Skeletal muscle tissue (tissue), 3 donors: ENCODE measurements at regions not wholly inside any gene's neighbourhood (a gene's known extent, or its start where the extent isn't known, plus 50 kb on each side); places are given as distances from the start of the nearest gene placed in this dataset.
A peak's percentile ranks its signal among the peaks of the same experiment; 100 is the strongest.

Source experiments
- H3K27ac ChIP-seq: one replicate; pipeline ENCODE4 v1.7.0; 2013; ENCODE audit warnings: mild to moderate bottlenecking, low read depth, low read length, inconsistent platforms
- H3K27me3 ChIP-seq, 3 donors: one replicate each; pipeline ENCODE4 v1.7.0; 2013; ENCODE audit warnings: low read length in 3 of 3; ENCODE audit not compliant: control insufficient read depth in 3 of 3, insufficient read depth in 3 of 3
- H3K36me3 ChIP-seq, 3 donors: one replicate each; pipeline ENCODE4 v1.7.0; 2013; ENCODE audit warnings: low read length in 3 of 3; ENCODE audit not compliant: control insufficient read depth in 3 of 3, insufficient read depth in 3 of 3
- H3K4me1 ChIP-seq, 3 donors: one replicate each; pipeline ENCODE4 v1.7.0; 2013; ENCODE audit warnings: low read length in 3 of 3, mild to moderate bottlenecking in 3 of 3; ENCODE audit not compliant: control insufficient read depth in 3 of 3, insufficient read depth in 3 of 3
- H3K4me3 ChIP-seq, 3 donors: one replicate each; pipeline ENCODE4 v1.7.0; 2013; ENCODE audit warnings: low read length in 3 of 3
- H3K9ac ChIP-seq, 3 donors: one replicate each; pipeline ENCODE4 v1.7.0; 2013; ENCODE audit warnings: low read length in 3 of 3, mild to moderate bottlenecking in 3 of 3, moderate library complexity in 2 of 3, low read depth in 1 of 3
- H3K9me3 ChIP-seq, 3 donors: one replicate each; pipeline ENCODE4 v1.7.0; 2013; ENCODE audit warnings: low read length in 3 of 3; ENCODE audit not compliant: control insufficient read depth in 3 of 3
- donor health status: Osteomylitis.

GRCh38 chr7:18290865-18291264 is 204.7 kb upstream of the HDAC9 start:
- peak overlapping the region in 1 of 3 donors; percentile 10 for H3K4me3 ChIP-seq
- no peak overlapping the region for H3K9ac ChIP-seq
- no peaks in the 10 kb centered on the region for H3K27me3 ChIP-seq
- H3K9me3 ChIP-seq = no peaks in the 10 kb centered on the region
- no peaks in the 10 kb centered on the region for H3K4me1 ChIP-seq
- H3K27ac ChIP-seq = no peak overlapping the region
- H3K36me3 ChIP-seq = no peaks in the 10 kb centered on the region

DNA sequence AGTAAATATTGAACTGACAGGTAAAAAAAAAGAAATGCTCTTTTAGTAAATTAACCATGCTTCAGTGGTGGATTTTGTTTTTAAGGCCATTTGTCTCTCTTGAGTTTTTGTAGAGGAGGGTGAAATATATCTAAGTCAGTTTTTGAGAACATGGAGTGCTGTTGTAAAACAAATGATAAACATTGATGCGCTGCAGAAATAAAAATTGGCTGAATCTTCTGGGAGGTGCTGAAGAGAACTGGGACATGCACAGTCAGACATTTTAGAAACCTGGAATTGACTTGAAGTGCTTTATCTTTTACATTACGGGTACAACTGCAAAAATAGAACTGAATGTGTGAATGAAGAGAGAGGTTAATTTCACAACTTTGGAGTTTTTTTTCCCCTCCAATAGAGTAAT is 203.0 kb upstream of the HDAC9 start:
- Histone ChIP-seq H3K27me3 (no peaks in the 10 kb centered on the region), H3K9ac (no peak overlapping the region), H3K27ac (no peak overlapping the region), H3K36me3 (no peaks in the 10 kb centered on the region), H3K4me3 (no peak overlapping the region), H3K4me1 (no peaks in the 10 kb centered on the region), H3K9me3 (no peaks in the 10 kb centered on the region)

DNA sequence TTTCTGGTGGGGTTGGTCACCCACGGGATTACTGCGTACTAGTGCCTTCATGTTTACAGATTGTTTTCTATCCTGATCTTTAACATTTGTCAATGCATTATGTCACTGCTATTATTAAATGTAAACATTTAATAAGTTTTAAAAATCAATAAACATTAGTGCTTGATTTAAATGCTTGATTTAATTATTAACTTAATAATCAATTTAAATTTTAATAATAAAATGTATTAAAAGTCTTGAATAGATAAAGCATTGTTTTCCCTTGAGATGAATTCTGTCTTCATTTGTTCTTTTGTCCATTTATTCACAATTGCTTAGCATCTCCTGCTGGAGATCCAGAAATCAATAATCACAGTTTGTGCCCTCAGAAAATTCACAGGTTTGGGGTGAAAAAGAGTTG is 201.8 kb upstream of the HDAC9 start:
- Histone ChIP-seq H3K27me3 (no peaks in the 10 kb centered on the region), H3K27ac (no peak overlapping the region), H3K4me3 (no peak overlapping the region), H3K4me1 (no peaks in the 10 kb centered on the region), H3K9ac (no peak overlapping the region), H3K36me3 (no peaks in the 10 kb centered on the region), H3K9me3 (no peaks in the 10 kb centered on the region)

DNA sequence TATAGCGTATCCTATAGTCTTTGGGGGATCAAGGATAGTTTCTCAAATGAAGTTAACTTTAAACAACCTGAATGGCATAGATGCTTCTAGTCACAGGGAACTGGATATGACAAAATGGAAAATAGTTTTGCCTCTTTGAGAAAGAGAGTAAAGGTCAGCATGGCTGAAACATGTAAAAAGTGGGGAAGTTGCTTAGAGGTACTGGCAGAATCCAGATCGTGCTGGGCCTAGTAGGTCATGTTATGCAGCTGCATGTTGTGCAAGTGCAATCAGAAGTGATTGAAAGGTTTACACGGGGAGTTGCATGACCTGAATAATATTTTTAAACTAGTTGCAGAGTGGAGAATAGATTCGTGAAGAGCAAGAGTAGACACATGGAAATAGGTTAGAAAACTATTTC is 201.1 kb upstream of the HDAC9 start:
- H3K4me1 ChIP-seq = no peaks in the 10 kb centered on the region
- no peak overlapping the region for H3K4me3 ChIP-seq
- no peaks in the 10 kb centered on the region for H3K9me3 ChIP-seq

GRCh38 chr7:18295781-18296423 is 199.6 kb upstream of the HDAC9 start:
- Histone ChIP-seq H3K36me3 (no peaks in the 10 kb centered on the region), H3K4me3 (no peak overlapping the region), H3K9me3 (no peaks in the 10 kb centered on the region), H3K27ac (no peak overlapping the region), H3K4me1 (no peaks in the 10 kb centered on the region), H3K27me3 (no peaks in the 10 kb centered on the region), H3K9ac (no peak overlapping the region)

More for the DNA sequence above, 201.1 kb upstream of the HDAC9 start:
- H3K27me3 ChIP-seq = no peaks in the 10 kb centered on the region
- no peaks in the 10 kb centered on the region for H3K36me3 ChIP-seq
- H3K27ac ChIP-seq = no peak overlapping the region
- no peak overlapping the region for H3K9ac ChIP-seq

- Histone ChIP-seq H3K4me3 (no peak overlapping the region), H3K9ac (no peak overlapping the region), H3K9me3 (no peaks in the 10 kb centered on the region), H3K4me1 (no peaks in the 10 kb centered on the region), H3K27ac (no peak overlapping the region), H3K36me3 (no peaks in the 10 kb centered on the region), H3K27me3 (no peaks in the 10 kb centered on the region)
Measured at GRCh38 chr7:18302097-18302496, 193.5 kb upstream of the HDAC9 start.

DNA sequence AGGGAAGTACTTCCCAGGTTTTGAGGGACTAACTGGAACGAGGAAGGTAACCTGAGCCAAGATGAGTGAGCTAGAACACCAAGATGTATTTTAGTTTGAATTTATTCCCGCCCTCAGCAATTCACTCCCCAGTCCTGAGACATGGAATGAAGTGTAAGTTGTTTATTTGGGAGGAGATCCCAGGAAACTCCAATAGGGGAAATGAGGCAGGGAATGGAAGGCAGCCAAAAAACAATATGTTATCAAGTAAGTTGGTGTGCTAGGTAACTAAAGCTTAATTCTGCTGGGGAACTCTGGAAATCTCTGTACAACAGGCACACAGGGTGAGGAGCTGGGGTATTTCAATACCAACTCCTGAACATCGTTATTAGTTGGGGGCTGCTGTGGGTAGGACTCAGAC is 189.7 kb upstream of the HDAC9 start:
- Histone ChIP-seq H3K9me3 (no peaks in the 10 kb centered on the region), H3K9ac (no peak overlapping the region), H3K36me3 (no peaks in the 10 kb centered on the region), H3K27ac (no peak overlapping the region), H3K4me1 (no peaks in the 10 kb centered on the region), H3K4me3 (no peak overlapping the region), H3K27me3 (no peaks in the 10 kb centered on the region)

DNA sequence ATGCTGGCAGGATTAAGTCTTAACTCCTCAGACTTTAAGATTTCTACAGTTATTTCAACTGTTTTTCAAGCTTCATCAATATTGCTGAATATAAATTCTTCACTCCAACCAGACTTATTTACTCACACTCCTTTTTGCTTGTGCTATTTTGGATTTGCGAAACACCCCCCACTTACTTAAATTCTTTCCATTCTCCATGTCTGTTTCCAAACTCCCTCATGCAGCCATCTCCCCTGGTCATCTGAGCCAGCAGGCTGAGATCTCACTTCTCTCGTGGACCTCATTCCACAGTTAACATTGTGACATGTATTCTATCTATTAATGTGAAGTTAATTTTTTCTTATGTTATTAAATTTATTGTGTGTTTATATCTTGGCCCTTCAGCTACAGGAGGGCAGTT is 188.9 kb upstream of the HDAC9 start:
- H3K27ac ChIP-seq = no peak overlapping the region
- no peaks in the 10 kb centered on the region for H3K4me1 ChIP-seq
- H3K4me3 ChIP-seq = no peak overlapping the region
- H3K9ac ChIP-seq = no peak overlapping the region
- no peaks in the 10 kb centered on the region for H3K36me3 ChIP-seq
- H3K27me3 ChIP-seq = no peaks in the 10 kb centered on the region
- no peaks in the 10 kb centered on the region for H3K9me3 ChIP-seq

- H3K27ac ChIP-seq = no peak overlapping the region
- H3K36me3 ChIP-seq = no peaks in the 10 kb centered on the region
- H3K4me1 ChIP-seq = no peaks in the 10 kb centered on the region
- H3K9ac ChIP-seq = no peak overlapping the region
- H3K27me3 ChIP-seq = no peaks in the 10 kb centered on the region
- no peaks in the 10 kb centered on the region for H3K9me3 ChIP-seq
- no peak overlapping the region for H3K4me3 ChIP-seq
Measured at GRCh38 chr7:18308938-18309337, 186.6 kb upstream of the HDAC9 start.

DNA sequence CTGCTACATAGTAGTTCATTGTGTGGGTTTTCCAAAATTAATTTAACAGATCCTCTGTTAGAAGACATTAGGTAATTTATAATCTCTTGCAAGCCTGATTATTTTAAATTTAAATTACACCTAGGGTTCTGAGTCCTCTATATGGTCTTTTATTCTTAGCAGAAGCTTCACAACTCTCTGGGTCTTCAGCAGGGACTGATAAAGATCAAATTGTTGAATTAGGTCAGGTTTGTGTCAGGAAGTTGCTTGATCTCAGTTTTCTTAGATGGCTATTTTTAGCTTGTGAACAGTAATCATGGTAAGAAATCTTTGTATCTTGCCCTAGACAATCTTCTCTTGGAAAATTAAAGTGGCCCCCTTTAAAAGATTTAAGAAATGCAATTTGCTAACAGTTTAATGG is 183.1 kb upstream of the HDAC9 start:
- H3K4me3 ChIP-seq = no peak overlapping the region
- H3K9me3 ChIP-seq = no peaks in the 10 kb centered on the region
- no peaks in the 10 kb centered on the region for H3K36me3 ChIP-seq
- peaks cover 0 to under 1% (median 0%) of the 10 kb centered on the region in 3 donors for H3K4me1 ChIP-seq
- H3K9ac ChIP-seq = no peak overlapping the region
- no peak overlapping the region for H3K27ac ChIP-seq
- no peaks in the 10 kb centered on the region for H3K27me3 ChIP-seq
